ENCODE measurements at regions not wholly inside any gene's neighbourhood (a gene's known extent, or its start where the extent isn't known, plus 50 kb on each side); places are given as distances from the start of the nearest gene placed in this dataset.

- Mint-ChIP-seq H3K27ac (ENCODE audit: unreplicated experiment) (no peak overlapping the region), H3K27me3 (ENCODE audit: unreplicated experiment) (no peaks in the 10 kb centered on the region), H3K4me1 (ENCODE audit: unreplicated experiment) (peaks cover 9% of the 10 kb centered on the region), H3K9me3 (ENCODE audit: unreplicated experiment) (no peaks in the 10 kb centered on the region), H3K4me3 (ENCODE audit: unreplicated experiment) (no peak overlapping the region), H3K36me3 (ENCODE audit: low read depth, unreplicated experiment) (no peaks in the 10 kb centered on the region)
- no peak for TF ChIP-seq CTCF (IDR thresholded peaks at IDR 0.05; ENCODE audit: unreplicated experiment)
- DNase-seq (ENCODE audit: low spot score), result no peak
Observed at GRCh38 chr12:28122756-28123155, 67.5 kb upstream of the CCDC91 start.

- no peak for DNase-seq (ENCODE audit: low spot score)
- Mint-ChIP-seq H3K27ac (ENCODE audit: unreplicated experiment) (no peak overlapping the region), H3K36me3 (ENCODE audit: low read depth, unreplicated experiment) (no peaks in the 10 kb centered on the region), H3K27me3 (ENCODE audit: unreplicated experiment) (no peaks in the 10 kb centered on the region), H3K9me3 (ENCODE audit: unreplicated experiment) (no peaks in the 10 kb centered on the region), H3K4me1 (ENCODE audit: unreplicated experiment) (peaks cover 3% of the 10 kb centered on the region), H3K4me3 (ENCODE audit: unreplicated experiment) (no peak overlapping the region)
- no peak for TF ChIP-seq CTCF (IDR thresholded peaks at IDR 0.05; ENCODE audit: unreplicated experiment)
Observed at GRCh38 chr12:28127455-28127854, 62.8 kb upstream of the CCDC91 start.

GRCh38 chr12:28129031-28129430 is 61.2 kb upstream of the CCDC91 start:
- Mint-ChIP-seq H3K4me3 (ENCODE audit: unreplicated experiment) (no peak overlapping the region), H3K4me1 (ENCODE audit: unreplicated experiment) (no peaks in the 10 kb centered on the region), H3K27me3 (ENCODE audit: unreplicated experiment) (no peaks in the 10 kb centered on the region), H3K9me3 (ENCODE audit: unreplicated experiment) (no peaks in the 10 kb centered on the region), H3K36me3 (ENCODE audit: low read depth, unreplicated experiment) (no peaks in the 10 kb centered on the region), H3K27ac (ENCODE audit: unreplicated experiment) (no peak overlapping the region)
- DNase-seq (ENCODE audit: low spot score), result no peak
- no peak for TF ChIP-seq CTCF (IDR thresholded peaks at IDR 0.05; ENCODE audit: unreplicated experiment)

GRCh38 chr12:28130234-28130624 is 60.0 kb upstream of the CCDC91 start:
- H3K9me3 Mint-ChIP-seq (ENCODE audit: unreplicated experiment), result no peaks in the 10 kb centered on the region
- H3K4me1 Mint-ChIP-seq (ENCODE audit: unreplicated experiment), result no peaks in the 10 kb centered on the region
- H3K4me3 Mint-ChIP-seq (ENCODE audit: unreplicated experiment), result no peak overlapping the region
- no peak overlapping the region for H3K27ac Mint-ChIP-seq (ENCODE audit: unreplicated experiment)
- TF ChIP-seq CTCF (IDR thresholded peaks at IDR 0.05; ENCODE audit: unreplicated experiment), result no peak
- no peaks in the 10 kb centered on the region for H3K27me3 Mint-ChIP-seq (ENCODE audit: unreplicated experiment)
- H3K36me3 Mint-ChIP-seq (ENCODE audit: low read depth, unreplicated experiment), result no peaks in the 10 kb centered on the region
- no peak for DNase-seq (ENCODE audit: low spot score)

- no peaks in the 10 kb centered on the region for H3K9me3 Mint-ChIP-seq (ENCODE audit: unreplicated experiment)
- no peak overlapping the region for H3K4me3 Mint-ChIP-seq (ENCODE audit: unreplicated experiment)
- H3K27ac Mint-ChIP-seq (ENCODE audit: unreplicated experiment), result no peak overlapping the region
- no peaks in the 10 kb centered on the region for H3K27me3 Mint-ChIP-seq (ENCODE audit: unreplicated experiment)
- H3K36me3 Mint-ChIP-seq (ENCODE audit: low read depth, unreplicated experiment), result no peaks in the 10 kb centered on the region
- DNase-seq (ENCODE audit: low spot score), result no peak
- no peak for TF ChIP-seq CTCF (IDR thresholded peaks at IDR 0.05; ENCODE audit: unreplicated experiment)
- no peaks in the 10 kb centered on the region for H3K4me1 Mint-ChIP-seq (ENCODE audit: unreplicated experiment)
Observed at GRCh38 chr12:28130625-28131598, 59.3 kb upstream of the CCDC91 start.
